ENCODE measurements at regions not wholly inside any gene's neighbourhood (a gene's known extent, or its start where the extent isn't known, plus 50 kb on each side); places are given as distances from the start of the nearest gene placed in this dataset.

- TF ChIP-seq MAX (IDR thresholded peaks at IDR 0.05) (no peak), CTCF (IDR thresholded peaks at IDR 0.05) (no peak), POLR2A (IDR thresholded peaks at IDR 0.05; ENCODE audit: low read length) (no peak), HMGXB4 (CRISPR knock-in tag; IDR thresholded peaks at IDR 0.05; ENCODE audit: borderline replicate concordance) (no peak), PBX3 (IDR thresholded peaks at IDR 0.05) (no peak), KDM1A (IDR thresholded peaks at IDR 0.05; ENCODE audit: low read depth) (no peak), KDM5A (IDR thresholded peaks at IDR 0.05) (no peak), SMC3 (IDR thresholded peaks at IDR 0.05) (no peak), FOSL2 (IDR thresholded peaks at IDR 0.05) (no peak), FOSL2 (CRISPR knock-in tag; IDR thresholded peaks at IDR 0.05) (no peak), MYC (IDR thresholded peaks at IDR 0.05; ENCODE audit: borderline replicate concordance, low read length) (no peak), USF2 (IDR thresholded peaks at IDR 0.05) (no peak)
Observed at GRCh38 chr9:13718086-13718485, 438.6 kb upstream of the MPDZ start.

All from A549 (cell line).